ENCODE measurements at regions not wholly inside any gene's neighbourhood (a gene's known extent, or its start where the extent isn't known, plus 50 kb on each side); places are given as distances from the start of the nearest gene placed in this dataset.

DNA sequence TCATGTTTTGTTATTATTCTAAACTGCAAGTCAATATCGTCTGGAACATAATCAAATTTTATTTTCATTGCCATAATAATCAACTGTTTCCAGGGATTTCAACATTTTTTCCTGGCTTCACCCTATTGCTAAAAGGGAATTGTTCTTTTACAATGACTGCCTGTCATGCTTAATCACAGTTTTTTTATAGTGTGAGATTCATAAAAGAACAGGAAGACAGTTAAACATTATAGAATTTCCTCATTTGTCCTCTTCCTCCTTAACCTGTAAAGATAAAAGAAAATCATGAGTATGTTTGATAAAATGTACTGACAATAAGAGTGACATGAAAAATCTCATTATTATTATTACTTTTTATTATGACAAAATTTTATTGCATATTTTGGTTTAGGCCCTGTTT lies 73.3 kb upstream of the CENPW start:
- no peak overlapping the region for H3K27ac Mint-ChIP-seq

GRCh38 chr6:126267626-126268025 lies 72.3 kb upstream of the CENPW start:
- TF ChIP-seq CTCF (IDR thresholded peaks at IDR 0.05): no peak
- no peak for ATAC-seq
- no peaks in the 10 kb centered on the region for H3K9me3 Mint-ChIP-seq
- intact Hi-C loops (cut with micrococcal nuclease): no loop called here
- POLR2A ChIA-PET: no interaction called here
- no peak overlapping the region for H3K27ac Mint-ChIP-seq
- no peaks in the 10 kb centered on the region for H3K36me3 Mint-ChIP-seq (ENCODE audit: low read depth)
- CTCF ChIA-PET: no interaction called here
- H3K27me3 Mint-ChIP-seq: no peaks in the 10 kb centered on the region
- H3K4me3 Mint-ChIP-seq: no peak overlapping the region
- no peak for DNase-seq
- H3K4me1 Mint-ChIP-seq (ENCODE audit: low read depth): no peaks in the 10 kb centered on the region

More for the DNA sequence above, 73.3 kb upstream of the CENPW start:
- no peaks in the 10 kb centered on the region for H3K4me1 Mint-ChIP-seq (ENCODE audit: low read depth)
- TF ChIP-seq CTCF (IDR thresholded peaks at IDR 0.05): no peak
- no peak overlapping the region for H3K4me3 Mint-ChIP-seq
- ChIA-PET CTCF (no interaction called here), POLR2A (no interaction called here)
- ATAC-seq (no peak), DNase-seq (no peak)
- peaks cover under 1% of the 10 kb centered on the region for H3K9me3 Mint-ChIP-seq
- no peaks in the 10 kb centered on the region for H3K27me3 Mint-ChIP-seq
- intact Hi-C loops (cut with micrococcal nuclease): no loop called here
- H3K36me3 Mint-ChIP-seq (ENCODE audit: low read depth): no peaks in the 10 kb centered on the region

DNA sequence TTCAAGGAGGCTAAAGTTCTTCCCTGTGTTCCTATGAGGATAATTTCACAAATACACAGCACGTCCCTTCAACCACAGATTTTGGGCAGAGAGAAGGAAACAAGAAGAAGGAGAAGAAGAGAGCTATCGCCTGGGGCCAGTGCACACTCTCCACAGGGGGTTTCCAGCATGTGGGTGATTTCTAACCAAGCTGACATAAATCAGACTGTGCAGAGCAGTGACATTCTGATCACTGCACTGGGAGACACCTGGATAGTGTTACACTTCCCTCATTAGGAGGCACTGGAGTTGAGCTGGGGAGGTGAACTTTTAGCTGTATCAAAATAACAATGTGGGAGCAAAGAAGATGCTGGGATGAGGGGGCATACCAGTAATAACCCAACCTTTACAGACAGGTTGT lies 71.8 kb upstream of the CENPW start:
- intact Hi-C loops (cut with micrococcal nuclease): no loop called here
- H3K27ac Mint-ChIP-seq: no peak overlapping the region

GRCh38 chr6:126280287-126280686 lies 59.6 kb upstream of the CENPW start:
- POLR2A ChIA-PET: no interaction called here
- Mint-ChIP-seq H3K36me3 (ENCODE audit: low read depth) (no peaks in the 10 kb centered on the region), H3K4me3 (no peak overlapping the region), H3K27ac (no peak overlapping the region), H3K27me3 (peaks cover 6% of the 10 kb centered on the region), H3K9me3 (no peaks in the 10 kb centered on the region), H3K4me1 (ENCODE audit: low read depth) (no peaks in the 10 kb centered on the region)
- ATAC-seq (no peak), DNase-seq (no peak)
- CTCF ChIA-PET: no interaction called here
- intact Hi-C loops (cut with micrococcal nuclease): no loop called here
- no peak for TF ChIP-seq CTCF (IDR thresholded peaks at IDR 0.05)

More for the DNA sequence above, 71.8 kb upstream of the CENPW start:
- Mint-ChIP-seq H3K36me3 (ENCODE audit: low read depth) (no peaks in the 10 kb centered on the region), H3K27me3 (no peaks in the 10 kb centered on the region), H3K4me3 (no peak overlapping the region), H3K9me3 (no peaks in the 10 kb centered on the region), H3K4me1 (ENCODE audit: low read depth) (no peaks in the 10 kb centered on the region)
- TF ChIP-seq CTCF (IDR thresholded peaks at IDR 0.05): no peak
- ATAC-seq (no peak), DNase-seq (no peak)
- POLR2A ChIA-PET: interaction anchor here (0.5 to 0.7 kb wide), 2 partner anchors 12 to 1635 kb away, joined by 3 read pairs; no protein-coding TSS in a partner anchor
- CTCF ChIA-PET: no interaction called here

DNA sequence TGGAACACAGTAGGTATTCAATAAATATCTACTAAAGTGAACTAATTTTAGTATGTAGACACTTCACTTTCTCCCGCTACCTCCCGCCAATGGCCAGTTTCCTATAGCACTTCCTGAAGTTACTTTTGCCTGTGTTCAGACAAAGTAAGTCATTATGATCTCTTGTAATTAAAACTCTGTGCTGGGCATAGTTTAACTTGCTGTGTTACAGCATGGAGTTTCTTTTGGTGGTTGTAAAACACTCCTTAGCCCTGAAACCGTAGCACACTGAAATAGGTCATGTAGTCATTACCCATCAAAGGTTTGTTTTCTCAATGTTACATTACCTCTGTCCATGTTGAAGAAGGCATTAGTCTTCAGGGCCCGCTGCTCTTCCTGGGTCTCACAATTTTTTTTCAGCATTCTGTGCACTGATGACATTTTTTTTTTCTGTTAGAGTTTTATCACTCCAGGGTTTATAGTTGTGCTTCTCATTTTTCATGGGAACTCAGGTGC lies 54.0 kb upstream of the CENPW start:
- no peak for TF ChIP-seq CTCF (IDR thresholded peaks at IDR 0.05)
- DNase-seq (no peak), ATAC-seq (no peak)
- Mint-ChIP-seq H3K36me3 (ENCODE audit: low read depth) (no peaks in the 10 kb centered on the region), H3K27me3 (peaks cover 6% of the 10 kb centered on the region), H3K9me3 (no peaks in the 10 kb centered on the region), H3K27ac (no peak overlapping the region), H3K4me3 (no peak overlapping the region), H3K4me1 (ENCODE audit: low read depth) (no peaks in the 10 kb centered on the region)
- ChIA-PET CTCF (no interaction called here), POLR2A (no interaction called here)
- intact Hi-C loops (cut with micrococcal nuclease): no loop called here

Data from activated CD8-positive, alpha-beta T cell treated with anti-CD3 and anti-CD28 coated beads for 36 hours (primary cell).